Osteoblast (primary cell): ENCODE measurements at regions not wholly inside any gene's neighbourhood (a gene's known extent, or its start where the extent isn't known, plus 50 kb on each side); places are given as distances from the start of the nearest gene placed in this dataset.

ENCODE experiments used
- DNase-seq: peaks from one replicate; pipeline ENCODE4 v3.0.0; 2011; ENCODE audit warnings: low spot score, mixed read lengths; ENCODE audit not compliant: insufficient read length; ENCODE audit errors: missing footprints
- H2AFZ ChIP-seq: 2 replicates; pipeline ENCODE4 v1.6.0; 2011; ENCODE audit warnings: mild to moderate bottlenecking, low read length
- H3K27ac ChIP-seq: 2 replicates; pipeline ENCODE4 v1.5.1; 2011; ENCODE audit warnings: mild to moderate bottlenecking, low read depth, low read length, moderate library complexity
- H3K27me3 ChIP-seq: 2 replicates; pipeline ENCODE4 v1.6.0; 2012; ENCODE audit warnings: mild to moderate bottlenecking, control low read depth, inconsistent platforms, low read length, moderate library complexity; ENCODE audit not compliant: insufficient read depth
- H3K36me3 ChIP-seq: 2 replicates; pipeline ENCODE4 v1.5.1; 2011; ENCODE audit warnings: mild to moderate bottlenecking, low read length, control low read depth, moderate library complexity; ENCODE audit not compliant: insufficient read depth
- H3K4me1 ChIP-seq: 2 replicates; pipeline ENCODE4 v1.5.1; 2011; ENCODE audit warnings: mild to moderate bottlenecking, low read length, control low read depth, moderate library complexity; ENCODE audit not compliant: insufficient read depth
- H3K4me2 ChIP-seq: 2 replicates; pipeline ENCODE4 v1.6.0; 2011; ENCODE audit warnings: mild to moderate bottlenecking, low read length; ENCODE audit not compliant: insufficient read depth
- H3K4me3 ChIP-seq: fragments of 200-600 bp; sonication (generic); 3 replicates; pipeline ENCODE4 v1.5.1; 2012; ENCODE audit warnings: mild to moderate bottlenecking, low read length, inconsistent platforms; ENCODE audit not compliant: insufficient read depth
- H3K79me2 ChIP-seq: 2 replicates; pipeline ENCODE4 v1.6.0; 2012; ENCODE audit warnings: mild to moderate bottlenecking, low read length, control low read depth, inconsistent platforms; ENCODE audit not compliant: insufficient read depth
- H3K9me3 ChIP-seq: 2 replicates; pipeline ENCODE4 v1.5.1; 2011; ENCODE audit warnings: low read depth, low read length, control low read depth
- H4K20me1 ChIP-seq: 2 replicates; pipeline ENCODE4 v1.6.0; 2012; ENCODE audit warnings: mild to moderate bottlenecking, low read length, control low read depth; ENCODE audit not compliant: insufficient read depth
- CTCF ChIP-seq: IDR thresholded peaks from 2 replicates; pipeline ENCODE4 v1.5.1; 2011; ENCODE audit warnings: mild to moderate bottlenecking, low read depth, low read length, moderate library complexity; ENCODE audit errors: extremely low read depth

DNA sequence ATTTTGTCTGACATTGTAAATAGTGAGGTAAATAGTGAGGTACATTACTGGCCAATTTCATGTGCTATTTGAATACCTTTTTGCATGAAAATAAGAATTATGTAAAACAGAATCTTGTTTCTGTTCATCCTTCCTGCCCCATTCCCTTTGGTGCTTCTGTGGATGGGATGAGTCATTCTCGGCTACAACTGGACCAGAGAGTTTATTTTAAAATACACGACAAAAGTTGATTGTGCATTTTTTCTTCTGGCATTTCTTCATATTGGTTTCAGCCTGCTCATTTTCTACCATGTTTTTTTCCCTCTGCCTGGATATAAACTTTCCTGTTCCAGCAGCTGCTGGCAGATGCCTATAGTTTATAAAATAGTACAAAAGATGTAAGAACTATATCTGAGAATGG is 107.5 kb downstream of the CYSLTR2 start:
- Histone ChIP-seq H3K36me3 (no peaks in the 10 kb centered on the region), H4K20me1 (no peaks in the 10 kb centered on the region), H3K4me3 (no peak overlapping the region), H3K4me2 (no peak overlapping the region), H2AFZ (no peak overlapping the region), H3K27ac (no peak overlapping the region), H3K9me3 (peaks cover 2% of the 10 kb centered on the region), H3K27me3 (no peaks in the 10 kb centered on the region), H3K4me1 (no peaks in the 10 kb centered on the region), H3K79me2 (no peaks in the 10 kb centered on the region)
- TF ChIP-seq CTCF: no peak
- DNase-seq: no peak

DNA sequence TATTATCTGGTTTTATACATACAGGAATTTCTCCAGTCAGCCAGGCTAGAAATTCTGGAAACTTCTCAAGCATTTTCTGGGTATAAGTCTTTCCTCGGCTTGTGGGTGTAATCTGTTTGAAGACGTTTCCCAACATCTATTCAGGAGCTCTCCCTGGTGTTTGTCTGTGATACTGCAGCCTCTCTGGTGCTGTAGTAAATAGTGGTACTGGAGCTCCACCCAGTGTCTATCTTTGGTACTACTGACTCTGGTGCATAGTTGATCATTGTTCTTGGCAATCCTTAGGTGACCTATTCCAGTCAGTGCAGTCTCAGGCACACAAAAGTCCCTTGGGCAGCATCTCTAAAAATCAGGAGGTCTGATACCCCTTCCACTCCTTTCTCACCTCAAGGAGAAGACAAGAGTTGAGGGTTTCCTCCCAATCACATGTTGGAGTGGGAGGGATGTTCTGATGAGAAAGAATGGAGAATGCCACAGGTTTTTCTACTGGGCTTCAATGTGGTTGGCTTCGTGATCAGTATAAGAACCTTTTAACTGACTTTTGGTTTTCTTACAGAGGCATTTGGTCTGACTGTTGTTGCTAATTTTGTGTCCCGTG is 115.5 kb downstream of the CYSLTR2 start:
- H3K4me2 ChIP-seq: no peak overlapping the region
- DNase-seq: peak; percentile 73
- no peak overlapping the region for H2AFZ ChIP-seq
- no peak overlapping the region for H3K4me3 ChIP-seq
- no peaks in the 10 kb centered on the region for H3K36me3 ChIP-seq
- no peak overlapping the region for H3K27ac ChIP-seq
- peak; percentile 100 for TF ChIP-seq CTCF
- no peaks in the 10 kb centered on the region for H3K4me1 ChIP-seq
- no peaks in the 10 kb centered on the region for H4K20me1 ChIP-seq
- H3K27me3 ChIP-seq: peaks cover 5% of the 10 kb centered on the region
- peaks cover 2% of the 10 kb centered on the region for H3K9me3 ChIP-seq
- H3K79me2 ChIP-seq: no peaks in the 10 kb centered on the region

GRCh38 chr13:48770372-48770771 is 116.6 kb downstream of the CYSLTR2 start:
- peaks cover 5% of the 10 kb centered on the region for H3K4me1 ChIP-seq
- H3K9me3 ChIP-seq: peaks cover 1% of the 10 kb centered on the region
- peaks cover 5% of the 10 kb centered on the region for H3K27me3 ChIP-seq
- no peak overlapping the region for H2AFZ ChIP-seq
- H3K4me2 ChIP-seq: no peak overlapping the region
- TF ChIP-seq CTCF: no peak
- H3K79me2 ChIP-seq: no peaks in the 10 kb centered on the region
- no peak for DNase-seq
- H3K4me3 ChIP-seq: no peak overlapping the region
- no peaks in the 10 kb centered on the region for H3K36me3 ChIP-seq
- H3K27ac ChIP-seq: no peak overlapping the region
- no peaks in the 10 kb centered on the region for H4K20me1 ChIP-seq

- no peaks in the 10 kb centered on the region for H3K79me2 ChIP-seq
- no peak overlapping the region for H3K27ac ChIP-seq
- TF ChIP-seq CTCF: no peak
- H3K9me3 ChIP-seq: no peaks in the 10 kb centered on the region
- no peak overlapping the region for H3K4me2 ChIP-seq
- no peaks in the 10 kb centered on the region for H4K20me1 ChIP-seq
- H2AFZ ChIP-seq: no peak overlapping the region
- H3K4me1 ChIP-seq: peaks cover 19% of the 10 kb centered on the region
- H3K27me3 ChIP-seq: peaks cover 2% of the 10 kb centered on the region
- no peak for DNase-seq
- no peaks in the 10 kb centered on the region for H3K36me3 ChIP-seq
- H3K4me3 ChIP-seq: no peak overlapping the region
Observed at GRCh38 chr13:48772908-48773307, 119.2 kb downstream of the CYSLTR2 start.
